Panc1 (cell line): ENCODE measurements at regions not wholly inside any gene's neighbourhood (a gene's known extent, or its start where the extent isn't known, plus 50 kb on each side); places are given as distances from the start of the nearest gene placed in this dataset.
"Not testable (repeated sequence)": the region's sequence is repeated elsewhere in the genome, so short reads cannot be mapped to it uniquely, and the experiment has no call there.

Experiments
- ATAC-seq: fragments of 200-7000 bp; cut with Tn5 transposase; 2 replicates; pipeline ENCODE4 v1.9.1; 2020; ENCODE audit warnings: mild to moderate bottlenecking, moderate library complexity
- BruUV-seq: library from RNA; stranded (reverse); fragments of 400-500 nt; replicated peaks from 2 replicates; lab custom pipeline; 2021; lab: Mats Ljungman, UMichigan
- CTCF ChIA-PET: fragments of 300-600 bp; sonication (Branson Sonifier 250); formaldehyde crosslinking; loops from one replicate; lab custom pipeline; 2022; ENCODE audit warnings: antibody characterized with exemption; lab: Charles Lee
- POLR2A ChIA-PET: fragments of 300-600 bp; sonication (Branson Sonifier 250); formaldehyde crosslinking; loops from one replicate; lab custom pipeline; 2022; ENCODE audit warnings: antibody characterized with exemption; lab: Charles Lee
- DNase-seq: peaks from one replicate; pipeline ENCODE4 v3.0.0-alpha.2; 2010; ENCODE audit warnings: low read depth, low spot score
- H3K27ac ChIP-seq: 2 replicates; pipeline ENCODE4 v1.5.1; 2011; ENCODE audit warnings: mild to moderate bottlenecking, low read length, inconsistent platforms
- H3K27me3 ChIP-seq: fragments of 200-500 bp; sonication (Bioruptor generic); 2 replicates; pipeline ENCODE4 v1.6.0; 2014; ENCODE audit warnings: low read length, inconsistent platforms; ENCODE audit not compliant: control insufficient read depth, insufficient read depth
- H3K36me3 ChIP-seq: fragments of 200-500 bp; sonication (Bioruptor generic); 2 replicates; pipeline ENCODE4 v1.5.1; 2014; ENCODE audit warnings: inconsistent platforms, mild to moderate bottlenecking, low read length, moderate library complexity; ENCODE audit not compliant: control insufficient read depth, insufficient read depth
- H3K4me1 ChIP-seq: 2 replicates; pipeline ENCODE4 v1.5.1; 2011; ENCODE audit warnings: inconsistent platforms, mild to moderate bottlenecking, low read length, moderate library complexity; ENCODE audit not compliant: control insufficient read depth, insufficient read depth
- H3K4me3 ChIP-seq, 2 experiments: 2 replicates each; pipeline ENCODE4 v1.5.1; 2011 to 2012; ENCODE audit warnings: low read depth in 2 of 2, low read length in 2 of 2, mild to moderate bottlenecking in 2 of 2, inconsistent platforms in 1 of 2, moderate library complexity in 1 of 2
- H3K9me3 ChIP-seq: fragments of 200-500 bp; sonication (Bioruptor generic); 2 replicates; pipeline ENCODE4 v1.5.1; 2014; ENCODE audit warnings: low read depth, mild to moderate bottlenecking, inconsistent platforms, low read length, moderate library complexity; ENCODE audit not compliant: control insufficient read depth, insufficient read depth
- POLR2AphosphoS5 ChIP-seq: IDR thresholded peaks from 2 replicates; pipeline ENCODE4 v1.6.1; 2012; ENCODE audit warnings: mild to moderate bottlenecking, low read depth, low read length, moderate library complexity
- TCF7L2 ChIP-seq: IDR thresholded peaks from 2 replicates; pipeline ENCODE4 v1.6.1; 2011; ENCODE audit warnings: mild to moderate bottlenecking, low read depth, low read length, inconsistent platforms
- in situ Hi-C: cut with HindIII; loops from 2 replicates; pipeline ENCODE4 v1.10.0; 2016; ENCODE audit warnings: low sequenced_read_pairs, low pct_unique_long_range_greater_than_20kb
- intact Hi-C: fragments of 100-400 bp; cut with micrococcal nuclease; formaldehyde crosslinking; loops from one replicate; pipeline ENCODE4 v1.10.0; 2022; ENCODE audit not compliant: unreplicated experiment
- TF ChIP-seq, protein P1 (sequence below): fragments of 450-650 bp; IDR thresholded peaks from 2 replicates; pipeline ENCODE4 v1.5.1; 2017; ENCODE audit warnings: mild to moderate bottlenecking
- TF ChIP-seq, protein P2 (sequence below), 2 experiments: IDR thresholded peaks; 2 replicates each; pipeline ENCODE4 v1.6.1; 2011 to 2012; ENCODE audit warnings: low read depth in 2 of 2, control low read depth in 1 of 2, low read length in 1 of 2, mild to moderate bottlenecking in 1 of 2, moderate library complexity in 1 of 2; ENCODE audit not compliant: insufficient read depth in 1 of 2

DNA sequence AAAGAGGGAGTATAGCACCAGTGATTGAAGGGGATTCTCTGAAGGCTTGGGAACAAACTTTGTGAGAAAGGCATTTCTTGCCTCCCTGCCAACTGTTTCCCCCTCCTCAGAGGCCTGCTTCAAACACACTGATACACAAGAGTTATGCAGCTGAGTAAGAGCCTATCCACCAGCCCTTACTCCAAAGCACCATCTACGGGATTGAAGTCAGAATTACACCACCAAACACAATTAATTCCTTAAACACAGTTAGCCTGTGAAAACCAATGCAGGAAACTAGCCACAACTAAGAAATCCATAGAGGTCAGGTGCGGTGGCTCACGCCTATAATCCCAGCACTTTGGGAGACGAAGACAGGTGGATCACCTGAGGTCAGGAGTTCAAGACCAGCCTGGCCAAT, 138.3 kb downstream of the SHCBP1 start:
- Histone ChIP-seq H3K27ac (no peak overlapping the region), H3K4me3 (no peak overlapping the region), H3K27me3 (no peaks in the 10 kb centered on the region), H3K36me3 (no peaks in the 10 kb centered on the region), H3K4me1 (no peaks in the 10 kb centered on the region), H3K9me3 (no peaks in the 10 kb centered on the region)
- BruUV-seq: no TSS peak
- TF ChIP-seq, protein P1, sequence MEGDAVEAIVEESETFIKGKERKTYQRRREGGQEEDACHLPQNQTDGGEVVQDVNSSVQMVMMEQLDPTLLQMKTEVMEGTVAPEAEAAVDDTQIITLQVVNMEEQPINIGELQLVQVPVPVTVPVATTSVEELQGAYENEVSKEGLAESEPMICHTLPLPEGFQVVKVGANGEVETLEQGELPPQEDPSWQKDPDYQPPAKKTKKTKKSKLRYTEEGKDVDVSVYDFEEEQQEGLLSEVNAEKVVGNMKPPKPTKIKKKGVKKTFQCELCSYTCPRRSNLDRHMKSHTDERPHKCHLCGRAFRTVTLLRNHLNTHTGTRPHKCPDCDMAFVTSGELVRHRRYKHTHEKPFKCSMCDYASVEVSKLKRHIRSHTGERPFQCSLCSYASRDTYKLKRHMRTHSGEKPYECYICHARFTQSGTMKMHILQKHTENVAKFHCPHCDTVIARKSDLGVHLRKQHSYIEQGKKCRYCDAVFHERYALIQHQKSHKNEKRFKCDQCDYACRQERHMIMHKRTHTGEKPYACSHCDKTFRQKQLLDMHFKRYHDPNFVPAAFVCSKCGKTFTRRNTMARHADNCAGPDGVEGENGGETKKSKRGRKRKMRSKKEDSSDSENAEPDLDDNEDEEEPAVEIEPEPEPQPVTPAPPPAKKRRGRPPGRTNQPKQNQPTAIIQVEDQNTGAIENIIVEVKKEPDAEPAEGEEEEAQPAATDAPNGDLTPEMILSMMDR: peak; percentile 33
- TF ChIP-seq TCF7L2: no peak
- POLR2A ChIA-PET: no interaction called here
- in situ Hi-C loops (no loop called here), intact Hi-C loops (no loop called here)
- CTCF ChIA-PET: no interaction called here
- ATAC-seq (no peak), DNase-seq (no peak)

DNA sequence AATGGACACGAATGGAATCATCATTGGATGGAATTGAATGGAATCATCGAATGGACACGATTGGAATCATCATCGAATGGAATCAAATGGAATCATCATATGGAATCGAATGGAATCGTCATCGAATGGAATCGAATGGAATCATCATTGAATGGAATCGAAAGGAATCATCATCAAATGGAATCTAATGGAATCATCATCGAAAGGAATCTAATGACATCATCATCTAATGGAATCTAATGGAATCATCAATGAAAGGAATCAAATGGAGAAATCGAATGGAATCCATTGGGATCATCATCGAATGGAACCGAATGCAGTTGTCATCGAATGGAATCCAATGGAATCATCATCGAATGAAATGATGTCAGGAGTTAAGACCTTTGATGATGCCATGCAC, 154.9 kb downstream of the SHCBP1 start:
- CTCF ChIA-PET: no interaction called here

DNA sequence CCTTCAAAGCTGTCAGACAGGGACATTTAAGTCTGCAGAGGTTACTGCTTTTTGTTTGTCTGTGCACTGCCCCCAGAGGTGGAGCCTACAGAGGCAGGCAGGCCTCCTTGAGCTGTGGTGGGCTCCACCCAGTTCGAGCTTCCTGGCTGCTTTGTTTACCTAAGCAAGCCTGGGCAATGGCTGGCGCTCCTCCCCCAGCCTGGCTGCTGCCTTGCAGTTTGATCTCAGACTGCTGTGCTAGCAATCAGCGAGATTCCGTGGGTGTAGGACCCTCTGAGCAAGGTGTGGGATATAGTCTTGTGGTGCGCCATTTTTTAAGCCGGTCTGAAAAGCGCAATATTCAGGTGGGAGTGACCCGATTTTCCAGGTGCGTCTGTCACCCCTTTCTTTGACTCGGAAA, 166.4 kb downstream of the SHCBP1 start:
- H3K27ac ChIP-seq, H3K27me3 ChIP-seq, POLR2A ChIA-PET, ATAC-seq, in situ Hi-C loops, intact Hi-C loops, H3K9me3 ChIP-seq, CTCF ChIA-PET, H3K4me3 ChIP-seq, H3K36me3 ChIP-seq, BruUV-seq, H3K4me1 ChIP-seq, DNase-seq: not testable (repeated sequence)

More for the DNA sequence above, 154.9 kb downstream of the SHCBP1 start:
- no peak overlapping the region for H3K27ac ChIP-seq
- in situ Hi-C loops (no loop called here), intact Hi-C loops (no loop called here)
- no peaks in the 10 kb centered on the region for H3K27me3 ChIP-seq
- no peak for DNase-seq
- H3K4me1 ChIP-seq: no peaks in the 10 kb centered on the region
- H3K9me3 ChIP-seq: no peaks in the 10 kb centered on the region
- H3K36me3 ChIP-seq: no peaks in the 10 kb centered on the region
- TF ChIP-seq TCF7L2 (no peak), POLR2AphosphoS5 (no peak)
- TF ChIP-seq, protein P2, sequence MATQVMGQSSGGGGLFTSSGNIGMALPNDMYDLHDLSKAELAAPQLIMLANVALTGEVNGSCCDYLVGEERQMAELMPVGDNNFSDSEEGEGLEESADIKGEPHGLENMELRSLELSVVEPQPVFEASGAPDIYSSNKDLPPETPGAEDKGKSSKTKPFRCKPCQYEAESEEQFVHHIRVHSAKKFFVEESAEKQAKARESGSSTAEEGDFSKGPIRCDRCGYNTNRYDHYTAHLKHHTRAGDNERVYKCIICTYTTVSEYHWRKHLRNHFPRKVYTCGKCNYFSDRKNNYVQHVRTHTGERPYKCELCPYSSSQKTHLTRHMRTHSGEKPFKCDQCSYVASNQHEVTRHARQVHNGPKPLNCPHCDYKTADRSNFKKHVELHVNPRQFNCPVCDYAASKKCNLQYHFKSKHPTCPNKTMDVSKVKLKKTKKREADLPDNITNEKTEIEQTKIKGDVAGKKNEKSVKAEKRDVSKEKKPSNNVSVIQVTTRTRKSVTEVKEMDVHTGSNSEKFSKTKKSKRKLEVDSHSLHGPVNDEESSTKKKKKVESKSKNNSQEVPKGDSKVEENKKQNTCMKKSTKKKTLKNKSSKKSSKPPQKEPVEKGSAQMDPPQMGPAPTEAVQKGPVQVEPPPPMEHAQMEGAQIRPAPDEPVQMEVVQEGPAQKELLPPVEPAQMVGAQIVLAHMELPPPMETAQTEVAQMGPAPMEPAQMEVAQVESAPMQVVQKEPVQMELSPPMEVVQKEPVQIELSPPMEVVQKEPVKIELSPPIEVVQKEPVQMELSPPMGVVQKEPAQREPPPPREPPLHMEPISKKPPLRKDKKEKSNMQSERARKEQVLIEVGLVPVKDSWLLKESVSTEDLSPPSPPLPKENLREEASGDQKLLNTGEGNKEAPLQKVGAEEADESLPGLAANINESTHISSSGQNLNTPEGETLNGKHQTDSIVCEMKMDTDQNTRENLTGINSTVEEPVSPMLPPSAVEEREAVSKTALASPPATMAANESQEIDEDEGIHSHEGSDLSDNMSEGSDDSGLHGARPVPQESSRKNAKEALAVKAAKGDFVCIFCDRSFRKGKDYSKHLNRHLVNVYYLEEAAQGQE (IDR thresholded peaks at IDR 0.05; ENCODE audit: insufficient read depth in 1 of 2, low read depth in 2 of 2, low read length in 1 of 2): no peak
- no peak for ATAC-seq
- H3K4me3 ChIP-seq: no peak overlapping the region
- POLR2A ChIA-PET: no interaction called here
- no TSS peak for BruUV-seq
